Ishikawa (cell line): ENCODE measurements at regions not wholly inside any gene's neighbourhood (a gene's known extent, or its start where the extent isn't known, plus 50 kb on each side); places are given as distances from the start of the nearest gene placed in this dataset.

Experiments used
- EP300 ChIP-seq: IDR thresholded peaks from 2 replicates; pipeline ENCODE4 v1.6.1; 2012; ENCODE audit warnings: borderline replicate concordance
- FOXM1 ChIP-seq: IDR thresholded peaks from 2 replicates; pipeline ENCODE4 v1.6.1; 2012; ENCODE audit warnings: low read depth, borderline replicate concordance
- YY1 ChIP-seq: IDR thresholded peaks from 2 replicates; pipeline ENCODE4 v1.6.1; 2012; ENCODE audit warnings: low read depth
- ZBTB7A ChIP-seq: IDR thresholded peaks from 2 replicates; pipeline ENCODE4 v1.6.1; 2012; ENCODE audit warnings: low read depth

DNA sequence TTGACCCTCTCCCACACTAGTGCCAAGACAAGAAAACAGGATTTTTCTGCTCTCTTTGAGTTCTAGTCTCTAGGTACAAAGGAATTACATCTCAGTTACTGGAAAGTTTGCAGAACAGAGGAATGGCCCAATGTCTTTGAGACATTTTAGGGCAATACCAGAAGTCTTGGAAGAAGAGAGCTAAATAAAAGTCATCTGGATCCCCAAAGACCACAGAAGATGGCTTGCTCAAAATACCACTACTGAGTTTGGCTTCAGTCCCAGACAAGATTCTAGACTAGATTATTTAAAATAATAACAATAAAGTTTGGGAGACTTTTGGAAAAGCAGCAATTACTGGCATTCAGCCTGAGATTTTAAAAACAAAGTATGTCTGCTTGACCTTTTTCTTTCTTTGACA is 61.9 kb upstream of the HK2 start:
- TF ChIP-seq ZBTB7A: no peak
- TF ChIP-seq YY1: no peak
- TF ChIP-seq FOXM1: no peak
- TF ChIP-seq EP300: no peak
